A673 (cell line): ENCODE measurements at regions not wholly inside any gene's neighbourhood (a gene's known extent, or its start where the extent isn't known, plus 50 kb on each side); places are given as distances from the start of the nearest gene placed in this dataset.

Experiments used
- CTCF ChIP-seq: fragments of 300-800, 200-600 bp; sonication (generic); conservative IDR thresholded peaks from 2 replicates; pipeline ENCODE4 v1.5.1; 2017; ENCODE audit warnings: low read depth, mild to moderate bottlenecking, antibody characterized with exemption, low read length, moderate library complexity, mixed read lengths
- EZH2 ChIP-seq: fragments of 200-600 bp; sonication (generic); IDR thresholded peaks from 2 replicates; pipeline ENCODE4 v1.6.1; 2017; ENCODE audit warnings: borderline replicate concordance, low read depth, mild to moderate bottlenecking, mixed read lengths, antibody characterized with exemption, low read length; ENCODE audit not compliant: poor library complexity, severe bottlenecking

- TF ChIP-seq CTCF (no peak), EZH2 (no peak)
Observed at GRCh38 chr16:5932906-5933305, 835.3 kb upstream of the EEF2KMT start.
